ENCODE measurements at regions not wholly inside any gene's neighbourhood (a gene's known extent, or its start where the extent isn't known, plus 50 kb on each side); places are given as distances from the start of the nearest gene placed in this dataset.

DNA sequence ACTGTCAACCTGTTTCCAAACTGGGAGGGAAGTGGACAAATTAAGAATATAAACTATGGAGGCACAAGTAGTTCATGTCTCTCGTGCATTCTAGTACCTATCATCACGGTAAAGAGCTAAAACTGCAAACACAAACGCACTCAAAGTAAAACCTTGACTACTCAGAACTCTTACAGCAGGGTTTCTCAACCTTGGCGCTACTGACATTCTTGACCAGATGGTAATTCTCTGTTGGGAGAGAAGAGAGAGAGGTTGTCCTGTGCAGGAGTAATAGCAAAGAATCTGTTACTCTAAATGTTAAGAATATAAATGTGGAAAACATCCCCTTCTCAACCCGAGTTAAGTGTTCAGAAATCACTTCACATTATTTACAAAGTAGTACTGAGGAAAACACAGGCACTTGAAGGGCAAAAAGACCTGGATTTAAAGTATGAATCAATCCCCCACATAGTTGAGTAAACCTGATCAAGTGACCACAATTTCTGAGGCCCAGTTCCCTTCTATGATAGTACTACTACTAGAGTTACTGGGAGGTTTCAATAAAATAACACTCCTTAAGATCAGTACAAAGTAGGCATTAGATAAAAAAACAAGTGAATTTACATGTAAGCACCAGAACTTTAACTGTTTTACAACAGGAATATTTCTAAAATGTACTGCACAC is 73.1 kb upstream of the ARHGAP32 start:
- no peak for DNase-seq

- no peak for DNase-seq
These were observed 72.0 kb upstream of the ARHGAP32 start for GRCh38 chr11:129264114-129264513.

DNA sequence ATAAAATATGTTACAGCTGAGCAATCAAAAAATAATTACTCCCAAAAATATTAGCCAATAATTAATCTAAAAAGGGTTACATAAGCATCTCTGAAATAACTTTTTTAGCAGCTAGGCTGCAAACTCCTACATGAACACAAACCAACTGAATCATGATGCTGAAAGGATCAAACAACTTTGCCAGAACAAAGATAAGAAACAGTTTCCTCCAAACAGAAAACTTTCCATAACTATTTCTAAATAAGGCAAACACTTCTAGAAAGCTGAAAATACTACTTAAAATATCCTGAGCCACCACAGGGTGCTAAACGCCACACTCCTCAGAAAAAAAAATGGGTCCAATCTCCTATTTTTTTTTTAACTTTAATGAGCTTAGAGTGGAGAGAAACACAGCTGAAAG is 68.6 kb upstream of the ARHGAP32 start:
- DNase-seq, result no peak

GRCh38 chr11:129259931-129260348 is 67.8 kb upstream of the ARHGAP32 start:
- DNase-seq, result no peak

DNA sequence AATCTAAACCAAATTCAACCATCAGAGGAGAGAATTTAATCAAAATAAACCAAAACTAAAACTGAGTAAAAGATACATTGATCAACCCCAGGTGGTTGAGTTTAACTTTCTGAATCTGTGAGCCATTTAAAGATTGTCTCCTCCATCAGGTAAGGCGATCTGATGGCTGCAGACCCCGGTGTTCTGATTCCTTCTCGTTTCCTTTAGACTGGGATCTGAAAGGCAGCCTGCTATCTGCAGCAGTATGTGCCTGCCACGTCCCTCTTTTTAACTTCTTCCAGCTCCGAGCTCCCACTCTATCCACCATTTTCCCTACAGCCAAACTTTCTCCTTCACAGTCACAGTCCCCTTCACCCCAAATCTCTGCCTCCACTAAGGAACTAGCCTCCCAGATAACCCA is 66.1 kb upstream of the ARHGAP32 start:
- no peak for DNase-seq

DNA sequence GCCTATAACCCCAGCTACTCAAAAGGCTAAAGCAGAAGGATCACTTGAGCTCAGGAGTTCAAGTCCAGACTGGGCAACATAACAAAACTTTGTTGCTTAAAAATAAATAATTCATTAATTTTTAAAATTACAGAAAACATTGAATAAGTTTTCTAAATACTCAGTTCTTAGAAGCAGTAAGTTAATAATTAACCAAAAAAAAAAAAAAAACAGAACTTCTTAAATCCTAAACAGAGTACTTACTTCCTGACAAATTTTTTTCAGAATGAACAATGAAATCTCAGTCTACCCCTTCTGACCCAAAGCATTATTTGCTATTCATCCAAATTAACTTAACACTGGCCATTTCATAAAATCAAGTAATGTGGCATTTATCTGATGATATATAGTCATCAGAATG is 65.4 kb upstream of the ARHGAP32 start:
- DNase-seq, result no peak

GRCh38 chr11:129252621-129253020 is 60.5 kb upstream of the ARHGAP32 start:
- DNase-seq, result no peak

- DNase-seq, result no peak
These were observed 58.9 kb upstream of the ARHGAP32 start for GRCh38 chr11:129251067-129251466.

GRCh38 chr11:129249923-129250322 is 57.8 kb upstream of the ARHGAP32 start:
- DNase-seq, result no peak

DNA sequence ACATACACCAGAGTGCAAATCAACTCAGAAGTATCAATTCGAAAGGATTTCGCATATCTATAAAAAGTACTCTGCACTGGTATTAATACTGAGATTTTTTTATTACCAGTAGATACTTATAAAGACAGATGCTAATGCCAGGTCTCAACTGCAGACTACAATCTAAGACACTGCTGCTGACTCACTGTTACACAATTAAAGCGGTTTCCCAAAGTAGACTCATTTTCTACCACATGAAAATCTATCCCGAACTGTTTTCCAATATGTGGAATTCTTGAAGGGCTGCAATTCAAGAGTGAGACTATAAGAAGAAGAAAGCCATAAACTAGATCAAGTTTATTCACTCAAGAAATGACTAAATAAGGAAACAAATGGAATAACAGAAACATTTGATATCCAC is 57.2 kb upstream of the ARHGAP32 start:
- DNase-seq, result no peak

- DNase-seq, result no peak
These were observed 56.5 kb upstream of the ARHGAP32 start for GRCh38 chr11:129248618-129249017.

DNA sequence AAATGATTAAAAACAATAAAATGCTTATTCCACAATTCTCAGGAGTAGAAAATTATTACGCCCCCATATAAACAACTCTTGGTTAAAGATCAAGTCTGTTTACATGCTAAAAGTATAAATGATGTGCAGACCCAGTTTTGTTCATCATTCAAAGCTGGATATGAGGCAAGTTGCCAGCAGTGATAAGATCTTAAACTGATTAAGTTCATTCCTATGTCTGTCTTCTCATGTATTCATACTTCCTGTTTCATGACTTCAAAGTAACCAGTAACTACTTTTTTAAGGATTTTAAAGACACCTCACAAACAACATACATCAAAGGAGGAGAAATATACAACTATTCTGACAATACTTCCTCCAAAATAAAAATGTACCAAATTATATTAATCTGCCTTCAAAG is 55.0 kb upstream of the ARHGAP32 start:
- DNase-seq, result peak; percentile 31

DNA sequence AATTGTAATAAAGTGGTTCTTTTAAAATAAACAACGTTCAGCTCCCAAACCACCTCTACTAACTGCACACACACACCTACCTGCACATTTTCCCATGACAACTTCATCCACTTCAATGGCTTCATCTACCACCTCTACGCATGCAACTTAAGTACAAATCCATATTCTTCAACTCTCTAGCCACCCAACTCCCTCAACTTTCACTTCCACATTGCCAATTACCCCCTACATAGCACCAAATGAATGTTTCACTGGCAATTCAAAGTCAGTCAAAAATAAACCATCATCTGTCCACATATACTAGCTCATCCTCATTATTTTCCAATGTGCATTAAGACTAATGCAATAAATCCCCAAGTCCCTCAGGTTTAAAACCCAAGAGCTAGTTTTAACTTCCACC is 50.7 kb upstream of the ARHGAP32 start:
- no peak for DNase-seq
